Adrenal gland (tissue), 5 donors: ENCODE measurements at regions not wholly inside any gene's neighbourhood (a gene's known extent, or its start where the extent isn't known, plus 50 kb on each side); places are given as distances from the start of the nearest gene placed in this dataset.

ENCODE experiments used
- CTCF ChIP-seq, 6 experiments: fragments of 450-650 bp in 4 of 6; fragments of 200-600 bp in 2 of 6; sonication (generic) in 1 of 6; IDR thresholded peaks; 1 replicate in 5 of 6; 2 replicates in 1 of 6; pipeline versions ENCODE4 v1.5.1 to v1.8.0; 2016 to 2021; ENCODE audit warnings: antibody characterized with exemption in 6 of 6, mild to moderate bottlenecking in 2 of 6, moderate library complexity in 1 of 6
- POLR2A ChIP-seq, 2 donors: fragments of 450-650 bp; IDR thresholded peaks; one replicate each; pipeline ENCODE4 v1.6.1; 2017; ENCODE audit warnings: antibody characterized with exemption in 2 of 2, mild to moderate bottlenecking in 2 of 2, moderate library complexity in 1 of 2
- donor health status: DM: no; HTN: no; CAD: no.

GRCh38 chr5:3114467-3114866, 363.0 kb upstream of the IRX2 start:
- TF ChIP-seq CTCF (IDR thresholded peaks at IDR 0.05) (no peak), POLR2A (IDR thresholded peaks at IDR 0.05) (no peak)
